ENCODE measurements at regions not wholly inside any gene's neighbourhood (a gene's known extent, or its start where the extent isn't known, plus 50 kb on each side); places are given as distances from the start of the nearest gene placed in this dataset.

GRCh38 chr4:157700898-157701694 is 471.7 kb downstream of the GASK1B start:
- TF ChIP-seq CTCF (IDR thresholded peaks at IDR 0.05) (no peak), POLR2A (IDR thresholded peaks at IDR 0.05) (no peak)
